Lower leg skin (tissue), 3 donors: ENCODE measurements at regions not wholly inside any gene's neighbourhood (a gene's known extent, or its start where the extent isn't known, plus 50 kb on each side); places are given as distances from the start of the nearest gene placed in this dataset.

ENCODE experiments used
- POLR2A ChIP-seq, 2 donors: fragments of 450-650 bp; IDR thresholded peaks; one replicate each; pipeline ENCODE4 v1.6.1; 2016 to 2017; ENCODE audit warnings: antibody characterized with exemption in 2 of 2, mild to moderate bottlenecking in 1 of 2, moderate library complexity in 1 of 2
- TF ChIP-seq, protein P1 (sequence below), 3 donors: fragments of 450-650 bp; IDR thresholded peaks; one replicate each; pipeline ENCODE4 v1.5.1; 2016; ENCODE audit warnings: antibody characterized with exemption in 3 of 3, mild to moderate bottlenecking in 3 of 3, moderate library complexity in 2 of 3

GRCh38 chr3:189099505-189100290 lies 72.1 kb upstream of the TPRG1 start:
- TF ChIP-seq, protein P1, sequence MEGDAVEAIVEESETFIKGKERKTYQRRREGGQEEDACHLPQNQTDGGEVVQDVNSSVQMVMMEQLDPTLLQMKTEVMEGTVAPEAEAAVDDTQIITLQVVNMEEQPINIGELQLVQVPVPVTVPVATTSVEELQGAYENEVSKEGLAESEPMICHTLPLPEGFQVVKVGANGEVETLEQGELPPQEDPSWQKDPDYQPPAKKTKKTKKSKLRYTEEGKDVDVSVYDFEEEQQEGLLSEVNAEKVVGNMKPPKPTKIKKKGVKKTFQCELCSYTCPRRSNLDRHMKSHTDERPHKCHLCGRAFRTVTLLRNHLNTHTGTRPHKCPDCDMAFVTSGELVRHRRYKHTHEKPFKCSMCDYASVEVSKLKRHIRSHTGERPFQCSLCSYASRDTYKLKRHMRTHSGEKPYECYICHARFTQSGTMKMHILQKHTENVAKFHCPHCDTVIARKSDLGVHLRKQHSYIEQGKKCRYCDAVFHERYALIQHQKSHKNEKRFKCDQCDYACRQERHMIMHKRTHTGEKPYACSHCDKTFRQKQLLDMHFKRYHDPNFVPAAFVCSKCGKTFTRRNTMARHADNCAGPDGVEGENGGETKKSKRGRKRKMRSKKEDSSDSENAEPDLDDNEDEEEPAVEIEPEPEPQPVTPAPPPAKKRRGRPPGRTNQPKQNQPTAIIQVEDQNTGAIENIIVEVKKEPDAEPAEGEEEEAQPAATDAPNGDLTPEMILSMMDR (IDR thresholded peaks at IDR 0.05): no peak
- no peak for TF ChIP-seq POLR2A (IDR thresholded peaks at IDR 0.05)
